GM12874 (cell line): ENCODE measurements at regions not wholly inside any gene's neighbourhood (a gene's known extent, or its start where the extent isn't known, plus 50 kb on each side); places are given as distances from the start of the nearest gene placed in this dataset.

Experiments used
- CTCF ChIP-seq: IDR thresholded peaks from 2 replicates; pipeline ENCODE4 v1.5.1; 2011; ENCODE audit warnings: low read depth, mild to moderate bottlenecking, control low read depth, low read length, moderate library complexity; ENCODE audit not compliant: insufficient read depth

GRCh38 chr7:155209478-155210319, 88.0 kb upstream of the INSIG1 start:
- no peak for TF ChIP-seq CTCF

GRCh38 chr7:155210356-155210755, 87.3 kb upstream of the INSIG1 start:
- TF ChIP-seq CTCF: no peak

- TF ChIP-seq CTCF: no peak
Measured at GRCh38 chr7:155211173-155211572, 86.5 kb upstream of the INSIG1 start.

- no peak for TF ChIP-seq CTCF
Measured at GRCh38 chr7:155211761-155212160, 85.9 kb upstream of the INSIG1 start.

GRCh38 chr7:155212301-155213015, 85.2 kb upstream of the INSIG1 start:
- TF ChIP-seq CTCF: no peak

- TF ChIP-seq CTCF: no peak
Measured at GRCh38 chr7:155213385-155213784, 84.3 kb upstream of the INSIG1 start.

GRCh38 chr7:155213955-155214740, 83.5 kb upstream of the INSIG1 start:
- no peak for TF ChIP-seq CTCF
